ENCODE measurements at regions not wholly inside any gene's neighbourhood (a gene's known extent, or its start where the extent isn't known, plus 50 kb on each side); places are given as distances from the start of the nearest gene placed in this dataset.

GRCh38 chr17:73921306-73921705 is 277.1 kb upstream of the SDK2 start:
- TF ChIP-seq EZH2 (IDR thresholded peaks at IDR 0.05) (no peak), POLR2AphosphoS5 (IDR thresholded peaks at IDR 0.05; ENCODE audit: borderline replicate concordance, low read depth, low read length) (no peak), FOXP2 (optimal IDR thresholded peaks at IDR 0.05; ENCODE audit: control extremely low read depth, extremely low read length, insufficient read depth) (no peak)

All from SK-N-MC (cell line).